HG02571 (cell line): ENCODE measurements at regions not wholly inside any gene's neighbourhood (a gene's known extent, or its start where the extent isn't known, plus 50 kb on each side); places are given as distances from the start of the nearest gene placed in this dataset.

ENCODE experiments used
- ATAC-seq: cut with Tn5 transposase; IDR thresholded peaks from one replicate; pipeline ENCODE4 v1.9.1; 2021; ENCODE audit warnings: mild to moderate bottlenecking, moderate library complexity; ENCODE audit not compliant: unreplicated experiment

GRCh38 chr2:21253311-21254027 lies 129.7 kb downstream of the TDRD15 start:
- no peak for ATAC-seq

- no peak for ATAC-seq
These were observed 130.6 kb downstream of the TDRD15 start for GRCh38 chr2:21254170-21254965.

GRCh38 chr2:21256006-21256405 lies 132.2 kb downstream of the TDRD15 start:
- no peak for ATAC-seq

- no peak for ATAC-seq
These were observed 133.9 kb downstream of the TDRD15 start for GRCh38 chr2:21257621-21258020.

GRCh38 chr2:21258082-21258481 lies 134.3 kb downstream of the TDRD15 start:
- ATAC-seq = no peak

- no peak for ATAC-seq
These were observed 136.5 kb downstream of the TDRD15 start for GRCh38 chr2:21260311-21260710.

- ATAC-seq = no peak
These were observed 137.8 kb downstream of the TDRD15 start for GRCh38 chr2:21261591-21261990.

GRCh38 chr2:21262426-21262940 lies 138.7 kb downstream of the TDRD15 start:
- ATAC-seq = no peak

GRCh38 chr2:21263622-21264021 lies 139.9 kb downstream of the TDRD15 start:
- no peak for ATAC-seq

GRCh38 chr2:21265752-21266151 lies 142.0 kb downstream of the TDRD15 start:
- ATAC-seq = no peak

GRCh38 chr2:21267232-21267835 lies 143.6 kb downstream of the TDRD15 start:
- ATAC-seq = no peak

- no peak for ATAC-seq
These were observed 144.6 kb downstream of the TDRD15 start for GRCh38 chr2:21268197-21268877.

GRCh38 chr2:21268878-21269224 lies 145.1 kb downstream of the TDRD15 start:
- no peak for ATAC-seq

- no peak for ATAC-seq
These were observed 145.6 kb downstream of the TDRD15 start for GRCh38 chr2:21269382-21269781.

GRCh38 chr2:21270083-21270491 lies 146.3 kb downstream of the TDRD15 start:
- ATAC-seq = no peak

- no peak for ATAC-seq
These were observed 146.9 kb downstream of the TDRD15 start for GRCh38 chr2:21270708-21271122.

GRCh38 chr2:21276163-21276562 lies 152.4 kb downstream of the TDRD15 start:
- no peak for ATAC-seq

GRCh38 chr2:21277068-21278056 lies 153.6 kb downstream of the TDRD15 start:
- no peak for ATAC-seq

GRCh38 chr2:21279525-21279924 lies 155.8 kb downstream of the TDRD15 start:
- ATAC-seq = no peak

- no peak for ATAC-seq
These were observed 157.0 kb downstream of the TDRD15 start for GRCh38 chr2:21280793-21281192.
